Stimulated activated CD4-positive, alpha-beta T cell treated with anti-CD3 and anti-CD28 coated beads, Interleukin-1b, Interleukin-23, amount 100 ng/mL, for 24 hours (primary cell): ENCODE measurements at regions not wholly inside any gene's neighbourhood (a gene's known extent, or its start where the extent isn't known, plus 50 kb on each side); places are given as distances from the start of the nearest gene placed in this dataset.
A peak's percentile ranks its signal among the peaks of the same experiment; 100 is the strongest.
"Not testable (repeated sequence)": the region's sequence is repeated elsewhere in the genome, so short reads cannot be mapped to it uniquely, and the experiment has no call there.

Source experiments
- DNase-seq, 4 experiments: peaks; one replicate each; pipeline ENCODE4 v3.0.0-alpha.2; 2020; ENCODE audit warnings: low read depth in 4 of 4, low spot score in 1 of 4

DNA sequence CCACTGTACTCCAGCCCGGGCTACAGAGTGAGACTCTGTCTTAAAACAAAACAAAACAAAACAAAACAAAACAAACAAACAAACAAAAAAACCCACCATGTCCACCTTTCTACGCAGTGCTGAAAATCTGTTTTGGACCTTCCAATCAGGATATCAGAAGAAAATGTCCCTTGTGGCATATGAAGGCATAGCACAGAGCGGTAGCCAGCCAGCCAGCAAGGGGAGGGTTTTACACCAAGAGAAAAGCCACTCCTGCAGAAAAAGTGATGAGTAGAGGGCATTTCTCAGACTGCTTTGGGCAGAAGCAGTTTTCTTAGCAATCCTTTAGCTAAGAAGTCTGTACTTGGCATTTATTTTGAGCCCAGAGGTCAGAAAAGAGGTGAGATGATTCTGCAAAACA is 612.2 kb downstream of the TYW1 start:
- no peak for DNase-seq

DNA sequence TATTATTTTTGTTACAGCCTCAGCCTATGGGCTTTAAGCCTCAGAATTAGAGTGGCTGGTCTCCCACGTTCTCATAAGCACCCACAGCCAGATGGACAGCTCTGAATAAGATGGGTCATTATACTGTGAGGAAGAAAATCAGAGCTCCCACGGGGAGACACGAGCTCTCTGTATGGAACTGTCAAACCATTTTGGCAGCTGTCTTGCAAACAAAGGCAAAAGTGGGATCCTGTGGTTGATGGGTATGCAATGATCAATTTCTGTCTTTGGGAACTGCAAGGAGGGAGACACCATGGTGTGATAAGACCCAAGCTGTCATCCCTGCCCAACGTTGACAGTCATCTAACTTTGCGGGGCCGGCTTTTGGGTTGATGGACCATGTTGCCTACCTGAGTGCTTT is 614.3 kb downstream of the TYW1 start:
- DNase-seq, result no peak

DNA sequence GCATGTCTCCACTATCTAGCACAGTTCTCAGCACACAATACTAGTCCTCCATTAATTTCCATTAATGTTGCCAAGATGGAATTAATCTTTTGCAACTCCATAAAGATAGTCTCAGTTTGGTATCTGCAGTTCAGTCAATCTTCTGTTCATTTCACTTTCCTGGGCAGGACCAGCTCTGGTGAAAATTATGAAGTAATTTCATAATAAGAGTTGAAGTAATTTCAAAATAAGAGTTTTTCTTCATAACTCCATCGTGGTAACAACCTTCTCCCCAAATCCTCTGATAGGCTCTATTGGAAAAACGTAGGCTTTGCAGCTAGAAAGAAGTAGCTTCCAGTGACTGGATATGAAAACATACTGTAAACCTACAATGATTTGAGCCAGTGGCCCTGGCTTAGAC is 618.2 kb downstream of the TYW1 start:
- DNase-seq, result no peak

DNA sequence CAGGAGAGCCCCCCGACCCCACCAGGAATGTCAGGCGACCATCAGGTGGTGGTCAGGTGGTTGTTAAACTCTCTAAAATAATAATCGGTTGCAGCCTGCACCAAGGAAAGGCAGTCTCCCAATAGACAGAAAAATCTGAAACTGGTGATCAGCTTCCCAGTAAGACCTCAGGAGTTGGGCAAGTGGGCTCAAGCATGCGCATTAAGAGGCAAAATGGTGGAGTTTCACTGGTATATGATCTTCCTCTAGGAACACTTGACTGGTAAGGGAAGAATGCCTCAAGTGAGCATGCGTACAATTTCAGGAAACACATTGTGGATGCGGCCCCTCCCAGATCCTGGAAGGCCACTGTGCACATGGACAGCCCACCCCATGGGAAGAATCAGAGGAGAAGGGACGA is 619.9 kb downstream of the TYW1 start:
- no peak for DNase-seq

DNA sequence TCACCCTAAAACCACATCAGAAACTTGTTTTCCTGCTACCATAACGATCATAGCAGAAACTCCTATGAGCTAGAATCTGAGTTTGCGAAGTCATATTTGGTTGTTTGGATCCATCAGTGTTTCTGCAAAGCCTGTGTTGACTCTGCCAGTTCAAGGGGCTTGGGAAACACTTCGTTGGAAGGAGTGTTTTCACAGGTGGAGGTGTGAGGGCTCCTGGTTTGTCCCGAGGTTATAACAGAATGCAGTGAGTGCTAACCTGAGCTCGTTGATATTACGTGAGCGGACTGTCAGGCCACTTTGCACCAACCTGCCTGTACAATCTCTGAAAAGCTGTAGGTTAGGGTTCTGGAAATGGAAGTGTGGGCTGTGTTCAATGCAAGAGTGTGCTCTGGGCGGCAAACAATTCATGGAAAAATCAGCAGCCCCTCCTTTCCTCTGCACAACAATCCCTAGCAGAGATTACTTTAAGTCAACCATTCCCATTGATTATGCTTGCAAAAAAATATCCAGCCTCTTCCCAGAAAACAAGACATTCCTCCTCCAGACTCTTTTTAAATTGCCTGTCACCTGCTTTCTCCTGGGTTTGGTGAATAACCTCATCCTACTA is 622.0 kb downstream of the TYW1 start:
- DNase-seq, result no peak

DNA sequence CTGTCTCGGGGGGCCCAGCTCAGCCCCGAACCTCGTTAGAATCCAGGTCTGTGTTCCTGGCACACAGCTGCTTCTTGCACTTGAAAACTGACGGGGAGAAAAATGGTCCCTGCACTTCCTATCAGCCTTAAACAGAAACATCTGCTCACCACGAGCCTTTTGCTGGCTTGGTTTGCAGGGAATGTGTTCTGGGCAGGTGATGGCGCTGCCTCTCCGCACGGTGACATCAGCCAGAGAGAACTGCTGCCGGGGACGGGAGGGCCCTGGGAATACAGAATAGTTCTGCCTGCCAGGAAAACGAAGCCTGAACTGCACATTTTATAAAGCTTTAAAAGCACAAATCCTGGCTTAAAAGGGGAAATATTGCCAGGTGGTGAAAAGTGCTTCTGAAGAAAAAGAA is 622.5 kb downstream of the TYW1 start:
- no peak for DNase-seq

DNA sequence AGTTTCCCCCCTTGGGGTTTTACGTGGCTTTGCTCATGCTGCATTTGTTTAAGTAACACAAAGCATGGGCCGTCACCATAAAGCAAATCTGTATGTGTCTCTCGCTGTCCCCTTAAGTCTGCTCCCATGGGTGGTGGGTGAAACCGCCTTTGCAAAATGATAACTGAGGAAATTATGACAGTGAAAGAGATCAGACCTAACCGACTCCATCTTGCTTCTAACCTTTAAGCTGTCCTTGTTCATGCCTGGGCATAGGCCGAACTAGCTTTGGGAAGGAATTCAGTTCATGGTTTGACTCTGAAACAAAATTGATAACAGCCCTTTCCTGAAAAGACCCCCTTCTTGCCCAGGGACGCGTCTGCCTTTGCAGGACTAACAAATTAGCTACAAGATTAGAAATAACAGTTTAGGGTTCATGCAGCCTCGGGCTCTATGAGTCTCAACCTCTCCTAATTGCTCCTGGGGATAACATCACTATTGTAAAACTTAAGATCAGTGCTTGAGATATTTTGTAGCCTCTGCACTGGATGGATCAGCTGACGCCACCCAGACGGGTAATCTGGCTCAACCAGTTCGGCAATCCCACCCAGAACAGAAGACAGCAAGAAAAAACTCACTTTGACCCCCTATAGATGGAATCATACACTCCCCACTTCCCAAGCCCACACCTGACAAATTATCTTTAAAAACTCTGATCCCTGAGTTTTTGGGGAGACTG is 623.7 kb downstream of the TYW1 start:
- no peak for DNase-seq

DNA sequence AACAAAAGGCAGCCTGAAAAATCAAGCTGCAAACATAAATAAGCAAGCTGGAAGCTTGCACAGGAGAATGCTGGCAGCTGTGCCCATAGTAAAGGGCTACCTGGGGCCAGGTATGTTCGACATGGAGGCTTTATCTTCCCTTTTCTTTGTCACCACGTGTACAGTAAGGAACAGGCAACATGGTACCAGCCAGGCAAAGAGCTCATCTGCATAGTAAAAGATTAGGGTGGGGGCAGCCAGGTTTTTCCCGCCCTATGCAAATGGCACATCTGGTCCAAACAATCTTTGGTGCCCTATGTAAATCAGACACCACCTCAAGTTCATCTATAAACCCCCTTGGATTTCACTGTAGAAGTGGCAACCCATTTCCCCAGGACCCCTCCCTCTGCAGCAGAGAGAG is 625.1 kb downstream of the TYW1 start:
- no peak for DNase-seq

DNA sequence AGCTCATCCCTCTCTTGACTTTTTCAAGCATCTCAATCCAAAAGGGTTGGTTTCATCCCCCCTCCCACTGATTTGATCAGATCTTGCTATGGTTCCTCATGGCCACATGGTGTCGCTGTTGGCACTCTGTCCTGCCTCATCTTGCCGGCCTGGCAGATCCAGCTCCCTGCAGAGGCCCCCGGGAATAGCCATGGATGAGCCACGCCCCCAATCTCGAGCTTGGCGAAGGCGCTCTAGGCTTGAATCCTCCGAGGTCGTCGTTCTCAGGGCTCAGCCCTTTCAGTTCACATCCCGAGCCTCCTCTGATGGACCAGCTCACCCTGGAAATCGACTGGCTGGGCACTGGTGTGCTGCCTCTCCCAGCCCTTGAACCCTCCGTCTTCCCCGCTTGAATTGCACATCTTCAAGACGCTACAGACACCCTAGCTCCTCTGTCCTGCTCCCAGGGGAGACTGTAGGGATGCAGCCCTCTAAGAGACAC is 628.7 kb downstream of the TYW1 start:
- peak in 3 of 4 experiments; percentile 1 to 5 (median 1) for DNase-seq

DNA sequence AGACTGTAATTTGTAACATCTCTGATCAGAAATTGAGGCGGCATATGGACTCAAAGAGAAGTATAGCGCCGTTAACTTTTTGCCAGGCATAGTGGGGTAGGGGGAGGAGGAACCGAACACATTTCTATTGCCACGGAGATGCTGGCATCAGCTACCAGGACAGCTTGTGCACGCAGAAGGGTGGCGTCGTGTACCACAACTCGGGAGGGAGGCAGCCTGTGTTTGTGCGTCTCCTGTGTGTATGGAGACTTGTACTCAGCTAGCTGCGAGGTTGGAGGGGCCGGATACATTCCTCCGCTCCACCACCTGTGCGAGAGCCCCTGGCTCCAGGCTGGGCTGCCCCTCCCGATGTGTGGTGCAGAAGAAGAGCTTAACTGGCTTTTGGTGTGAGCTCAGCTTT is 634.8 kb downstream of the TYW1 start:
- DNase-seq, result no peak

DNA sequence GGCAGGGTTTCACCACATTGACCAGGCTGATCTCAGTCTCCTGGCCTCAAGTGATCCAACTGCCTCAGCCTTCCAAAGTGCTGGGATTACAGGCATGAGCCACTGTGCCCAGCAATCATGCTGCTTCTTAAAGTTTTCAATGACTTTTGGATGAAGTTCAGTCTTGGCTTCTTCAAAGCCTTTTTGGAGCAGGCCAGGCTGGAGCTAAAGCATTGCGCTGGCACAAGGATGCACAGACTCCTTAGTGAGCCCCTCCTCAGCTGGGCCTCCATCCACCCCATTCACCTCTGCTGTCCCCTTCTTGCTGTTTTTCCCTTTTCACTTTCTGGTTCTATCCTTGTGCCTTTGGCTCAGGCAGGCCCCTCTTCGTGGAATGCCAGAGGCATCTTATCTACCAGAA is 638.6 kb downstream of the TYW1 start:
- DNase-seq, result no peak

DNA sequence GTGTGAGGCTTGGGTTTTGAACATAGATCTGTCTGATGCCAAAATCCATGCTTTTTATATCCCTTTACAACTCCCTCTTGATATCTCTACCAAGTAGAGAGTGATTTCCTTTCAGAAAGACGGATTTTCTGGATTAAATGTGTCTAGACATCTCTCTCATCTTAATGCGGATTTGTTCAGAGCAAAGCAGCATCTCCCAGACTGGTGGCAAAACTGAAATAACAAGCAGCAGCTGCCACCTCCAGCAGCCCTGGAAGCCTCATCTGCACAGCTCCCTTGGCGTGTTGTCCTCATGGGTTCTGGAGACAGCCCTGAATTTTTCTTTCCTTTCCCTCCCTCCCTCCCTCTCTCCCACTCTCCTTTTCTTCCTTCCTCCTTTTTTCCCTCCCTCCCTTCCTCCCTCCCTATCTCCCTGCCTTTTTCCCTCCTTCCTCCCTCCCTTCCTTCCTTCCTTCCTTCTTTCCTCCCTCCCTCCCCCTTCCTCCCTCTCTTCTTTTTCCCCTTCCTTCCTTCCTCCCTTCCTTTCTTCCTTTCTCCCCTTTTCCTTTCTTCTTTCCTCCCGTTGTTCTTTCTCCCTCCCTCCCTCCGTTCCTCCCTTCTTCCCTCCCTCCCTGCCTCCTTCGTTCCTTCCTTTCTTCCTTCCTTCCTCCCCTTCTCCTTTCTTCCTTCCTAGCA is 639.9 kb downstream of the TYW1 start:
- DNase-seq, result no peak

DNA sequence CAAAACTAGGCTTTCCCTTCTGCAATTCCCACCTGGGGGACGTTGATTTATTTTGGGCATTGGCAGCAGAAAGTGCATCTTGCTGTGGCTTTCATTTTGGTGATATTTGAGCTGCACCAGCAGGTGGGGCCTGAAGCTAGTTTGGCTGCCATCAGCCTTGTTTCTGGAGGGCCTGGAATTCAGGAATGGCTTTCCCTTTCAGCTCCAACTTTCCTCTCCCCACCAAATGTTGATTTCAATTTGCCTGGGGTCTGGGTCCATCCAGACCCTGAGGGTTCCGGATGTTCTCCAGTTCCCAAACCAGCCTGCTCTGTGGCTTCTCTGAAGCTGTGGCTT is 640.4 kb downstream of the TYW1 start:
- no peak for DNase-seq

DNA sequence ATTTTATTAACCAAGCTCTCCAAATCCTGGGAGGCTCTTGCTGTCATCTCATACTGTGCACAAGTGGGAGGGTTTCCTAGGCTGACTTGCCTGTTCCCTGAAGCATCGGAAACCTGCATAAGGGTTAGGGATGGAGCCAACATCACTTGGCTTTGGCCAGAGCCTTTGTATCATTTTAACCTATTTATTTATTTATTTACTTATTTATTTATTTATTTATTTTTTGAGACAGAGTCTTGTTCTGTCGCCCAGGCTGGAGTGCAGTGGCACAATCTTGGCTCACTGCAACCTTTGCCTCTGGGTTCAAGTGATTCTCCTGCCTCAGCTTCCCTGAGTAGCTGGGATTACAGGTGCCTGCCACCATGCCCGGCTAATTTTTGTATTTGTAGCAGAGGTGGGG is 645.9 kb downstream of the TYW1 start:
- DNase-seq, result not testable (repeated sequence)

DNA sequence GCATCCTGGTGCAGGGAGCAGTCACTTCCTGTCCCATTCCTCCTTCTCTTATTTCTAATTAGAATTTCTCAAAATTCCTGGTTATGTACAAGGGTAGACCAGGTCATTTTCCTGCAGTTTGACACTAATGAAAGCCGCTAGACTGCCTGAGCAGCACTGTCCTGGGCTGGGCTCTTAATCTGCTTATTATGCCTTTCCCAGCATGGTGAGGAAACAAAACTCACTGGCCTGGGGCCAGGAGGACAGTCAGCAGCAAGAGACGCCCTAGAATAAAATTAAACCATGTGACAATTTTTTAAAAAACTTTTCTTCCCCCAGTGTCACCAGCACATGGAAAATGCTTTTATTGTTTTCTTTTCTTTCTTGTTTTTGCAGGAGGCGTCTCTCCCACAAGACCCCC is 647.5 kb downstream of the TYW1 start:
- DNase-seq, result no peak

DNA sequence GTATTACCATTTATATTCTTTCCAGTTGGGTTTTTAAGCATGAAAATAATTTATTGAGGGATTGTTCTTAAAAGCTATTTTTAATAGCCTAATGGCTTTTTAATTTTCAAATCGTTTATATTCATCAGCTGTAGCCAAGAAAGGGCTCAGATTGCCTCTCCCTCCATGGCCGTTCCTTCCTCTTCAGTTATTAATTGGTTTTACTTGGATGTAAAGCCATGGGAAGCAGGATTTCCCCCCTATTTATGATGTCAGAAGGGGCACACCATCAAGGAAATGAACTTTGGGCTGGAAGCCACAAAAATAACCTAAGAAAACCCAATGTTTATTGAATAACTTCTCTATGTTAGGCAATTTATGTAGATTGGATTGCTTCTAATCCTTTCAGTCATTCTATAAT is 656.3 kb downstream of the TYW1 start:
- DNase-seq, result no peak

DNA sequence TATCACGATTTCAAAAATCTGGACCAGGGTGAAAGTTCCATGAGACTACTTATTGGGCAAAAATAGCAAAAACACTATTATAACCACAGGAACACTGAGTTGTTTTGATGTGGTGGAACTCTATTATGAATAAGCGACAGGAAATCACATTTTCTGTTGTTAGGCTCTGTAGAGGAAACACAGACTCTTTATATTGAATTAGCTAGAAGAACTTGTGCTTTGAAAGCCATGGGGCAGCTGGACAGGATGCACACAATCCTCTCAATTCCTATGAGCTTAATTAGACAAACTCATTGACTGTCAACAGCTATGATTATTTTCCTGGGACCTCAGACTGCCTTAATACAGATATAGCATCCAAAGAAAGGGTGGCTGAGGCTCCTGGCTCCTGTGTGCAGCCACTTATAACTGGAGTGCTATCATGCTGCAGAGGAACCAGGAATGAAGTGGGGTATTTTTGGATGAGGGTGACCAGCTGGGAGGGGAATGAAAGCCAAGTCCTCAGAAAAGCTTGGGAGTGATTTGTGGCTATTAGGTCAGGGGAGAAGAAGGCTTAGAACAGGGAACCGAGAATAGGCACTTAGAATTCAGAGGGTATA is 657.3 kb downstream of the TYW1 start:
- no peak for DNase-seq

DNA sequence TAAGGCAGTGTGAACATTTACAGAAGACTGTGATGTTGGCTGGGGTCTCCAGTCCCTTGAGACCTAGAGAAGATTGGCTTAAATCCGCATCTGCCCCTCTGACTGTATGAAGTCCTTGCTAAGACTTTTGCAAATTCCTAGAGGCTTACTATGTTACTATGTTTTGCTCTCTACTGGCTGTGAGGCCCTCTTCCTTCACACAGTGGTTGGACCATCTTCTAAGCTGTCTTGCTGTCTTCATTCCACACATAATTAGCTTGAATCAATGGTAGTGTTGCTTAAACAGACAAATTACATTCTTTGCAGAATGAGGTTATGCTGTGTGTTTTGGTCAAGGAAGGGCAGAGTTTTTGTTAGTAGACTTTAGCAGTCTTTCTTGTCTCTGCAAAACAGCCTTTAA is 658.0 kb downstream of the TYW1 start:
- DNase-seq, result no peak

DNA sequence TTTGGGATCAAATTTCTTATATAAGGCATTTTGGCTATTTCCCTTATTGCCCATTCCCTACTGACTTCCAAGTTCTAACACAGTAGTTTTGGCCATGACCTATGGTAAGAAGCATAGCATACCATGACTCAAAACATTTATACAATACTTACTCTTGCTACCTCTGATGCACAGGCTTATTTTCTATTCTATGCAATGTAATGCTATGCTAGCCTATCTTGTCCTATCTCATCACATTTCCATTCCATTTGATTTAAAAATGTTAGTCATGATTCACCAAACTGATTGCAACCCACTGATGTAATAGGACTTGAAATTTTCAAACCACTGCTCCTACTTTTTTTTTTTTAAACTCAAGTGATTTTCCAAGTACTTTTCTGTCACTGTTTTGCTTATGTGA is 658.5 kb downstream of the TYW1 start:
- no peak for DNase-seq

DNA sequence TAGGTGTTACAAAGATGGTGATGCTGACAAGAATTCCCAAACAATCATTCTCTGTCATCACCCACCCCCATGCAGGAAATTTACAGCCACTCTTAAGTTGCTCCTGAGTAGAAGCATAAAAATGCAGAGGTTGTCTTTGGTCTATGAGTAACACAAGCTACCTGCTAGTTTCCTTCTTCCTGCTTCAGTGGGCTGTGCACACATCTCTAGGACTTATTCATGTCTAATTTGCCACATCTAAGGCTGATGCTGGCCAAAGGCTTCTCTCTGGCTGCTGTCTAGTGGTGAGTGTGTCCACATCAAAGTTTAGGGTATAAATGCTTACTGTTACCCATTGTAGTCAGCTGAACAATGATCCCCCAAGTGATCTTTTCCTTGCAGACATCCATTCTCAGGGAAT is 662.5 kb downstream of the TYW1 start:
- DNase-seq, result no peak

DNA sequence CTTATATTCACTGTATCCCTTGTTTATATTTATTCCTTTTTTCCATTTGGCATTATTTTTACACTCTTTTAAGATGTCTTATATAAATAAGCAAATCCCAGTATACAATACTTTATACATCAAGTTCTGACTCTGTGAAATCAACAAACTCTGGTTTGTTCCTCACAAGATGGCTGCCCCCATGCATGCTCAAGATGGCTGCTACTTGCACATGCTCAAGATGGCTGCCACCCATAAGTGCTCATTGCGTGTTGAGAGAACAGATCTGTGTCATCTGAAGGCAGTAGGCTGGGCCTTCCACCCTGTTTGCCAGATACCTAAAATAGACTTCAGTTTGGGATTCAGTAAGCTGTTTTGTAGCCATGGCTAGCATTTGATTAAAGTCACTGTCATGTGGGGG is 666.2 kb downstream of the TYW1 start:
- no peak for DNase-seq

DNA sequence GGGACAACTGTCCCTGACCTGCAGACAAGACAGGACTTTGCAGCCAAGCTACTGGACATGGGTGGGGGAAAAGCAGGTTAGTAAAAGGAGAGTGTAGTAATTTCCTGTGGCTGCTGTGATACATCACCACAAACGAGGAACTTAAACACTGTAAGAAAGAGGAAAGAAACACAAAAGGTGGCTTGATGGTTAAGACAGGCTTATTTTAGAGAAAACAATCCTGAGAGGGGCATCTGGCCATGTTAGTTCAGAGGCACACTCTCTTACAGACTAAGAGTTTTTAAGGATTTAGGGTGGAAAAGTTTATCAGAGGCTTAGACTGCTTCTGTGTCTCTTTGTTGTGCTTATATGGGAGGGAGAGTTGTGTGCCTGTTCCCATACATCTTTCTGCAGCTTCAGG is 667.0 kb downstream of the TYW1 start:
- DNase-seq, result no peak
